Endothelial cell of umbilical vein (primary cell): ENCODE measurements at regions not wholly inside any gene's neighbourhood (a gene's known extent, or its start where the extent isn't known, plus 50 kb on each side); places are given as distances from the start of the nearest gene placed in this dataset.

Source experiments
- BruUV-seq: library from RNA; stranded (reverse); fragments of 400-500 nt; replicated peaks from 2 replicates; lab custom pipeline; 2021; lab: Mats Ljungman, UMichigan
- CTCF ChIA-PET: fragments of 300-600, 350-600 bp; sonication (Branson Sonifier 250); formaldehyde crosslinking; loops from one replicate; lab custom pipeline; 2021; ENCODE audit warnings: antibody characterized with exemption, inconsistent platforms; lab: Charles Lee
- POLR2A ChIA-PET: fragments of 300-600, 350-600 bp; sonication (Branson Sonifier 250); formaldehyde crosslinking; loops from one replicate; lab custom pipeline; 2021; ENCODE audit warnings: antibody characterized with exemption, inconsistent platforms; lab: Charles Lee
- DNase-seq: peaks from one replicate; pipeline ENCODE4 v3.0.0-alpha.2; 2011; ENCODE audit warnings: low read depth, low spot score
- FAIRE-seq: peaks from 2 replicates; lab custom pipeline; 2011; peaks lifted over from hg19 to GRCh38; lab: Jason Lieb, UNC
- H2AFZ ChIP-seq: 2 replicates; pipeline ENCODE4 v1.6.0; 2012; ENCODE audit warnings: low read depth, low read length, control low read depth, inconsistent platforms
- H3K27ac ChIP-seq: 2 replicates; pipeline ENCODE4 v1.5.1; 2011; ENCODE audit warnings: low read depth, mild to moderate bottlenecking, control low read depth, low read length, moderate library complexity; ENCODE audit not compliant: insufficient read depth
- H3K27me3 ChIP-seq, 2 experiments: 2 replicates each; pipeline versions ENCODE4 v1.6.0 to v1.6.1; 2011; ENCODE audit warnings: low read length in 2 of 2, mixed read lengths in 1 of 2; ENCODE audit not compliant: control insufficient read depth in 2 of 2, insufficient read depth in 2 of 2
- H3K36me3 ChIP-seq, 2 experiments: 2 replicates in 1 of 2; 3 replicates in 1 of 2; pipeline ENCODE4 v1.5.1; 2011; ENCODE audit warnings: low read length in 2 of 2, mild to moderate bottlenecking in 1 of 2, moderate library complexity in 1 of 2; ENCODE audit not compliant: control insufficient read depth in 2 of 2, insufficient read depth in 2 of 2; ENCODE audit errors: extremely low read depth in 1 of 2
- H3K4me1 ChIP-seq: 3 replicates; pipeline ENCODE4 v1.5.1; 2011; ENCODE audit warnings: mild to moderate bottlenecking, low read length; ENCODE audit not compliant: control insufficient read depth, insufficient read depth; ENCODE audit errors: extremely low read depth
- H3K4me2 ChIP-seq: 2 replicates; pipeline ENCODE4 v1.6.1; 2011; ENCODE audit warnings: low read length, control low read depth, mixed read lengths; ENCODE audit not compliant: insufficient read depth
- H3K4me3 ChIP-seq, 3 experiments: fragments of 200-600 bp in 1 of 3; sonication (generic), shearing (Covaris generic) in 1 of 3; replicated peaks in 1 of 3; 2 replicates each; pipeline ENCODE4 v1.5.1; 2011 to 2016; ENCODE audit warnings: control low read depth in 3 of 3, low read length in 3 of 3, mild to moderate bottlenecking in 2 of 3, inconsistent platforms in 1 of 3, low read depth in 1 of 3, moderate library complexity in 1 of 3; ENCODE audit not compliant: insufficient read depth in 1 of 3
- H3K79me2 ChIP-seq: 2 replicates; pipeline ENCODE4 v1.6.0; 2012; ENCODE audit warnings: low read length, inconsistent platforms; ENCODE audit not compliant: control insufficient read depth, insufficient read depth
- H3K9ac ChIP-seq: replicated peaks from 2 replicates; pipeline ENCODE3; 2011; ENCODE audit warnings: low read length, control low read depth; ENCODE audit not compliant: insufficient read depth; ENCODE audit errors: extremely low read depth
- H3K9me1 ChIP-seq: replicated peaks from 3 replicates; pipeline ENCODE4 v1.6.0; 2011; ENCODE audit warnings: mild to moderate bottlenecking, low read length; ENCODE audit not compliant: control insufficient read depth, insufficient read depth; ENCODE audit errors: extremely low read depth
- H3K9me3 ChIP-seq: replicated peaks from 2 replicates; pipeline ENCODE4 v1.5.1; 2012; ENCODE audit warnings: low read length, inconsistent platforms; ENCODE audit not compliant: control insufficient read depth, insufficient read depth
- H4K20me1 ChIP-seq: replicated peaks from 2 replicates; pipeline ENCODE3; 2011; ENCODE audit warnings: mild to moderate bottlenecking, low read length; ENCODE audit not compliant: control insufficient read depth, insufficient read depth; ENCODE audit errors: extremely low read depth
- EZH2 ChIP-seq: IDR thresholded peaks from 2 replicates; pipeline ENCODE4 v1.6.1; 2012; ENCODE audit warnings: borderline replicate concordance, low read depth, mild to moderate bottlenecking, moderate library complexity, low read length, inconsistent platforms; ENCODE audit not compliant: severe bottlenecking
- FOS ChIP-seq: IDR thresholded peaks from 2 replicates; pipeline ENCODE4 v1.6.1; 2011; ENCODE audit warnings: mild to moderate bottlenecking, low read length, moderate library complexity, borderline replicate concordance; ENCODE audit not compliant: insufficient read depth
- GATA2 ChIP-seq: IDR thresholded peaks from 2 replicates; pipeline ENCODE4 v1.7.0; 2011; ENCODE audit warnings: low read depth, mild to moderate bottlenecking, moderate library complexity, mixed read lengths, low read length; ENCODE audit not compliant: insufficient read length, insufficient read depth
- JUN ChIP-seq: IDR thresholded peaks from 2 replicates; pipeline ENCODE4 v1.6.1; 2011; ENCODE audit warnings: borderline replicate concordance, low read depth; ENCODE audit not compliant: insufficient read length, insufficient read depth
- MYC ChIP-seq: IDR thresholded peaks from one replicate; pipeline ENCODE4 v1.6.1; 2011; ENCODE audit warnings: mild to moderate bottlenecking, low read depth, low read length
- POLR2A ChIP-seq: IDR thresholded peaks from 2 replicates; pipeline ENCODE4 v1.6.1; 2012; ENCODE audit warnings: low read depth, mild to moderate bottlenecking, control low read depth, low read length
- POLR2AphosphoS5 ChIP-seq: IDR thresholded peaks from 2 replicates; pipeline ENCODE4 v1.6.1; 2012; ENCODE audit warnings: low read depth, mild to moderate bottlenecking, control low read depth, low read length, moderate library complexity; ENCODE audit not compliant: insufficient read depth
- dilution Hi-C: fragments of 300-500 bp; cut with MboI; formaldehyde crosslinking; loops from one replicate; pipeline ENCODE4 v1.15.0; 2019; ENCODE audit warnings: low sequenced_read_pairs; ENCODE audit not compliant: extremely low pct_ligation_motif_present
- intact Hi-C: fragments of 100-400 bp; cut with micrococcal nuclease; formaldehyde crosslinking; loops from one replicate; pipeline ENCODE4 v1.10.0; 2022
- TF ChIP-seq, protein P1 (sequence below), 2 donors: IDR thresholded peaks; 1 replicate in 1 of 2; 2 replicates in 1 of 2; pipeline ENCODE4 v1.5.1; 2011; ENCODE audit warnings: low read length in 2 of 2, mild to moderate bottlenecking in 2 of 2, moderate library complexity in 2 of 2, control low read depth in 1 of 2, inconsistent platforms in 1 of 2, low read depth in 1 of 2; ENCODE audit not compliant: insufficient read depth in 1 of 2; ENCODE audit errors: extremely low read depth in 1 of 2
- TF ChIP-seq, protein P2 (sequence below): IDR thresholded peaks from 2 replicates; pipeline ENCODE4 v1.6.1; 2011; ENCODE audit not compliant: insufficient read depth, insufficient read length

- no peak overlapping the region for H3K27ac ChIP-seq
- no peak overlapping the region for H2AFZ ChIP-seq
- no peak overlapping the region for H3K4me2 ChIP-seq
- ChIA-PET POLR2A (no interaction called here), CTCF (no interaction called here)
- no peak overlapping the region for H3K9ac ChIP-seq
- no peaks in the 10 kb centered on the region for H3K27me3 ChIP-seq
- BruUV-seq, result no TSS peak
- H3K9me3 ChIP-seq, result no peaks in the 10 kb centered on the region
- H3K4me1 ChIP-seq, result no peaks in the 10 kb centered on the region
- dilution Hi-C loops (no loop called here), intact Hi-C loops (no loop called here)
- no peak overlapping the region for H3K4me3 ChIP-seq
- no peaks in the 10 kb centered on the region for H3K36me3 ChIP-seq
- no peaks in the 10 kb centered on the region for H4K20me1 ChIP-seq
- DNase-seq (no peak), FAIRE-seq (no peak)
- H3K9me1 ChIP-seq, result no peaks in the 10 kb centered on the region
- no peaks in the 10 kb centered on the region for H3K79me2 ChIP-seq
- TF ChIP-seq FOS (no peak), POLR2AphosphoS5 (no peak), POLR2A (no peak), GATA2 (no peak)
Observed at GRCh38 chr6:140036196-140036595, 661.7 kb upstream of the CITED2 start.

- intact Hi-C loops, result no loop called here
- dilution Hi-C loops, result no loop called here
- ChIA-PET CTCF (no interaction called here), POLR2A (no interaction called here)
- Histone ChIP-seq H3K27ac (no peak overlapping the region), H3K27me3 (no peaks in the 10 kb centered on the region), H3K4me2 (no peak overlapping the region), H2AFZ (no peak overlapping the region), H3K9me3 (peaks cover 1% of the 10 kb centered on the region), H3K4me3 (no peak overlapping the region), H3K9ac (no peak overlapping the region), H4K20me1 (no peaks in the 10 kb centered on the region), H3K4me1 (no peaks in the 10 kb centered on the region), H3K36me3 (no peaks in the 10 kb centered on the region), H3K9me1 (no peaks in the 10 kb centered on the region), H3K79me2 (no peaks in the 10 kb centered on the region)
- TF ChIP-seq EZH2, result no peak
- TF ChIP-seq JUN, result no peak
- TF ChIP-seq POLR2A, result no peak
- TF ChIP-seq, protein P1, sequence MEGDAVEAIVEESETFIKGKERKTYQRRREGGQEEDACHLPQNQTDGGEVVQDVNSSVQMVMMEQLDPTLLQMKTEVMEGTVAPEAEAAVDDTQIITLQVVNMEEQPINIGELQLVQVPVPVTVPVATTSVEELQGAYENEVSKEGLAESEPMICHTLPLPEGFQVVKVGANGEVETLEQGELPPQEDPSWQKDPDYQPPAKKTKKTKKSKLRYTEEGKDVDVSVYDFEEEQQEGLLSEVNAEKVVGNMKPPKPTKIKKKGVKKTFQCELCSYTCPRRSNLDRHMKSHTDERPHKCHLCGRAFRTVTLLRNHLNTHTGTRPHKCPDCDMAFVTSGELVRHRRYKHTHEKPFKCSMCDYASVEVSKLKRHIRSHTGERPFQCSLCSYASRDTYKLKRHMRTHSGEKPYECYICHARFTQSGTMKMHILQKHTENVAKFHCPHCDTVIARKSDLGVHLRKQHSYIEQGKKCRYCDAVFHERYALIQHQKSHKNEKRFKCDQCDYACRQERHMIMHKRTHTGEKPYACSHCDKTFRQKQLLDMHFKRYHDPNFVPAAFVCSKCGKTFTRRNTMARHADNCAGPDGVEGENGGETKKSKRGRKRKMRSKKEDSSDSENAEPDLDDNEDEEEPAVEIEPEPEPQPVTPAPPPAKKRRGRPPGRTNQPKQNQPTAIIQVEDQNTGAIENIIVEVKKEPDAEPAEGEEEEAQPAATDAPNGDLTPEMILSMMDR (IDR thresholded peaks at IDR 0.05; ENCODE audit: extremely low read depth in 1 of 2, insufficient read depth in 1 of 2, low read depth in 1 of 2, low read length in 2 of 2), result no peak
- TF ChIP-seq FOS, result no peak
- no peak for TF ChIP-seq GATA2
- TF ChIP-seq, protein P2, sequence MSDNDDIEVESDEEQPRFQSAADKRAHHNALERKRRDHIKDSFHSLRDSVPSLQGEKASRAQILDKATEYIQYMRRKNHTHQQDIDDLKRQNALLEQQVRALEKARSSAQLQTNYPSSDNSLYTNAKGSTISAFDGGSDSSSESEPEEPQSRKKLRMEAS, result no peak
- TF ChIP-seq MYC, result no peak
- no peak for TF ChIP-seq POLR2AphosphoS5
- DNase-seq, result no peak
- no peak for FAIRE-seq
- BruUV-seq, result no TSS peak
Observed at GRCh38 chr6:140032189-140032588, 657.7 kb upstream of the CITED2 start.
